ENCODE measurements at regions not wholly inside any gene's neighbourhood (a gene's known extent, or its start where the extent isn't known, plus 50 kb on each side); places are given as distances from the start of the nearest gene placed in this dataset.

DNA sequence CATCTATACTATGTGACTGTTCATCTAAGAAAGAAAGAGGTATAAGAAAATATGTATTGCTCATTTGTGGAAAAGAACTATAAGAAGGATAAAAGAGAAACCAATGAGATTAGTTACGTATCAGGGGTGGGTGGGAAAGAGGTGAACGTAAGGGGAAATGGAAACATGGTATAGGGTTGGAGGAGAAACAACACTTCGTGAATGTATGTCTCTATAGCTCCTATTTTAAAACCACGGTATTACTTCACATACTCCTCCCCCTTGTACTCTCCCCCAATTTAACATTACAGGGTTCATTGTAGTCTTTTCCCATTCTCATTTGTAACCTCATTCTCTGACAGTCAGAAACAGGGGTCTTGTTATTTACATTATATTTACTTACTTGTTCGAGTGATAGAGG is 120.4 kb downstream of the FOXG1 start:
- no peaks in the 10 kb centered on the region for H3K79me2 ChIP-seq (ENCODE audit: low read length)
- no peak overlapping the region for H3K9ac ChIP-seq (ENCODE audit: low read length)
- no peaks in the 10 kb centered on the region for H4K20me1 ChIP-seq (ENCODE audit: insufficient read depth, low read length)
- H3K4me1 ChIP-seq (ENCODE audit: low read length), result no peaks in the 10 kb centered on the region
- TF ChIP-seq, protein P1, sequence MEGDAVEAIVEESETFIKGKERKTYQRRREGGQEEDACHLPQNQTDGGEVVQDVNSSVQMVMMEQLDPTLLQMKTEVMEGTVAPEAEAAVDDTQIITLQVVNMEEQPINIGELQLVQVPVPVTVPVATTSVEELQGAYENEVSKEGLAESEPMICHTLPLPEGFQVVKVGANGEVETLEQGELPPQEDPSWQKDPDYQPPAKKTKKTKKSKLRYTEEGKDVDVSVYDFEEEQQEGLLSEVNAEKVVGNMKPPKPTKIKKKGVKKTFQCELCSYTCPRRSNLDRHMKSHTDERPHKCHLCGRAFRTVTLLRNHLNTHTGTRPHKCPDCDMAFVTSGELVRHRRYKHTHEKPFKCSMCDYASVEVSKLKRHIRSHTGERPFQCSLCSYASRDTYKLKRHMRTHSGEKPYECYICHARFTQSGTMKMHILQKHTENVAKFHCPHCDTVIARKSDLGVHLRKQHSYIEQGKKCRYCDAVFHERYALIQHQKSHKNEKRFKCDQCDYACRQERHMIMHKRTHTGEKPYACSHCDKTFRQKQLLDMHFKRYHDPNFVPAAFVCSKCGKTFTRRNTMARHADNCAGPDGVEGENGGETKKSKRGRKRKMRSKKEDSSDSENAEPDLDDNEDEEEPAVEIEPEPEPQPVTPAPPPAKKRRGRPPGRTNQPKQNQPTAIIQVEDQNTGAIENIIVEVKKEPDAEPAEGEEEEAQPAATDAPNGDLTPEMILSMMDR (IDR thresholded peaks at IDR 0.05; ENCODE audit: low read depth, low read length), result no peak
- no peak for TF ChIP-seq EZH2phosphoT487 (IDR thresholded peaks at IDR 0.05; ENCODE audit: low read depth)
- H3K27me3 ChIP-seq (ENCODE audit: low read depth, low read length), result no peaks in the 10 kb centered on the region
- H3K36me3 ChIP-seq (replicated peaks; ENCODE audit: low read depth, low read length), result no peaks in the 10 kb centered on the region
- H3K9me3 ChIP-seq (ENCODE audit: insufficient read depth, low read length), result no peaks in the 10 kb centered on the region
- no peak overlapping the region for H2AFZ ChIP-seq (ENCODE audit: low read depth, low read length)
- no peak overlapping the region for H3K4me2 ChIP-seq (ENCODE audit: low read length)
- no peak overlapping the region for H3K4me3 ChIP-seq (ENCODE audit: low read length)
- no peak overlapping the region for H3K27ac ChIP-seq (ENCODE audit: low read length)

- H3K79me2 ChIP-seq (ENCODE audit: low read length), result no peaks in the 10 kb centered on the region
- no peak overlapping the region for H3K4me2 ChIP-seq (ENCODE audit: low read length)
- H3K36me3 ChIP-seq (replicated peaks; ENCODE audit: low read depth, low read length), result no peaks in the 10 kb centered on the region
- H3K4me1 ChIP-seq (ENCODE audit: low read length), result peaks cover 16% of the 10 kb centered on the region
- no peak overlapping the region for H2AFZ ChIP-seq (ENCODE audit: low read depth, low read length)
- TF ChIP-seq, protein P1 (IDR thresholded peaks at IDR 0.05; ENCODE audit: low read depth, low read length), result no peak
- TF ChIP-seq EZH2phosphoT487 (IDR thresholded peaks at IDR 0.05; ENCODE audit: low read depth), result no peak
- peaks cover 4% of the 10 kb centered on the region; the same call in 1 of the 2 replicates for H3K9me3 ChIP-seq (ENCODE audit: insufficient read depth, low read length)
- no peak overlapping the region for H3K27ac ChIP-seq (ENCODE audit: low read length)
- no peak overlapping the region for H3K9ac ChIP-seq (ENCODE audit: low read length)
- H4K20me1 ChIP-seq (ENCODE audit: insufficient read depth, low read length), result no peaks in the 10 kb centered on the region
- no peaks in the 10 kb centered on the region for H3K27me3 ChIP-seq (ENCODE audit: low read depth, low read length)
- H3K4me3 ChIP-seq (ENCODE audit: low read length), result no peak overlapping the region
These were observed 128.8 kb downstream of the FOXG1 start for GRCh38 chr14:28895389-28895788.

DNA sequence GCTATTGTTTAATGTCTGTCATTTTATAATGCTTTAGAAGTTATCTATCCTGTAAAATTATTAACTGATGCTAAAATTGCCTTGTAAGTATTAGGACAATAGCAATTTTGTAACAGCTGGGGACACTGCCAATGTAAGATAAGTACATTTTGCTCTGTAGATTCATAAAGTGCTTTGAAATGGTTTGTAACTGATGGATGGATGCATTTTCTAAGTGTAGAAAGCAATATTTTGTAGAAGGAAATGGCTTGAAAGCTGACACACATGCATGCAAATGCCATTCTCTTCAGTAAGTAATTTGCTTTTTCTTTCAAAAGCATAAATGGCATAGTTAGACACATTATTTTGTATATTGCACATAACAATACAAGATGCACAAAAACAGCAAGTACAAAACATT is 129.8 kb downstream of the FOXG1 start:
- Histone ChIP-seq H3K27me3 (ENCODE audit: low read depth, low read length) (no peaks in the 10 kb centered on the region), H3K36me3 (replicated peaks; ENCODE audit: low read depth, low read length) (no peaks in the 10 kb centered on the region), H3K9ac (ENCODE audit: low read length) (no peak overlapping the region), H4K20me1 (ENCODE audit: insufficient read depth, low read length) (no peaks in the 10 kb centered on the region), H2AFZ (ENCODE audit: low read depth, low read length) (no peak overlapping the region), H3K79me2 (ENCODE audit: low read length) (no peaks in the 10 kb centered on the region), H3K4me2 (ENCODE audit: low read length) (no peak overlapping the region), H3K9me3 (ENCODE audit: insufficient read depth, low read length) (peaks cover 4% of the 10 kb centered on the region; the same call in 1 of the 2 replicates), H3K4me1 (ENCODE audit: low read length) (peaks cover 16% of the 10 kb centered on the region), H3K27ac (ENCODE audit: low read length) (no peak overlapping the region), H3K4me3 (ENCODE audit: low read length) (no peak overlapping the region)
- TF ChIP-seq, protein P1 (IDR thresholded peaks at IDR 0.05; ENCODE audit: low read depth, low read length), result no peak
- no peak for TF ChIP-seq EZH2phosphoT487 (IDR thresholded peaks at IDR 0.05; ENCODE audit: low read depth)

DNA sequence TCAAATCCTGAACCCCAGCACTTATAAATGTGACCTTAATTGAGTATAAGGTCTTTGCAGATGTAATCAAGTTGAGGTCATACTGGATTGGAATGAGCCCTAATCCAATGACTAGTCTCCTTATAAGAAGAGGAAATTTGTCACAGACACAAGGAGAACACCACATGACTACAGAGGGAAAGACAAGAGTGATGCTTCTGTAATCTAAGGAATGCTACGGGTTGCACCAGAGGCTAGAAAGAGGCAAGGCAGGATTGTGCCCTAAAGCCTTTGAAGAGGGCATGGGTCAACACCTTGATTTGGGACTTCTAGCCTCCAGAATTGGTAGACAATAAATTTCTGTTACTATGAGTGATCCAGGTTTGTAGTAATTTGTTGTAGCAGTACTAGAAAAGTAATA is 135.0 kb downstream of the FOXG1 start:
- H3K9ac ChIP-seq (ENCODE audit: low read length), result no peak overlapping the region
- TF ChIP-seq, protein P1 (IDR thresholded peaks at IDR 0.05; ENCODE audit: low read depth, low read length), result no peak
- TF ChIP-seq EZH2phosphoT487 (IDR thresholded peaks at IDR 0.05; ENCODE audit: low read depth), result no peak
- no peak overlapping the region for H3K4me2 ChIP-seq (ENCODE audit: low read length)
- H3K27me3 ChIP-seq (ENCODE audit: low read depth, low read length), result no peaks in the 10 kb centered on the region
- H3K4me1 ChIP-seq (ENCODE audit: low read length), result peaks cover 9% of the 10 kb centered on the region
- H2AFZ ChIP-seq (ENCODE audit: low read depth, low read length), result no peak overlapping the region
- H3K9me3 ChIP-seq (ENCODE audit: insufficient read depth, low read length), result peaks cover 4% of the 10 kb centered on the region; the same call in 1 of the 2 replicates
- H3K79me2 ChIP-seq (ENCODE audit: low read length), result no peaks in the 10 kb centered on the region
- H4K20me1 ChIP-seq (ENCODE audit: insufficient read depth, low read length), result no peaks in the 10 kb centered on the region
- H3K27ac ChIP-seq (ENCODE audit: low read length), result no peak overlapping the region
- no peaks in the 10 kb centered on the region for H3K36me3 ChIP-seq (replicated peaks; ENCODE audit: low read depth, low read length)
- H3K4me3 ChIP-seq (ENCODE audit: low read length), result no peak overlapping the region

Measured in OCI-LY3 (cell line).